HL-60 (cell line): ENCODE measurements at regions not wholly inside any gene's neighbourhood (a gene's known extent, or its start where the extent isn't known, plus 50 kb on each side); places are given as distances from the start of the nearest gene placed in this dataset.

Experiments used
- DNase-seq, 2 experiments: peaks; one replicate each; pipeline ENCODE4 v3.0.0-alpha.2; 2010 to 2020; ENCODE audit warnings: low read depth in 1 of 2, low spot score in 1 of 2
- H3K27ac ChIP-seq: fragments of 250-450 bp; sonication (Bioruptor Pico); replicated peaks from 2 replicates; pipeline ENCODE4 v1.5.1; 2020; ENCODE audit warnings: mild to moderate bottlenecking, moderate library complexity
- H3K27me3 ChIP-seq: fragments of 250-450 bp; sonication (Bioruptor Pico); 2 replicates; pipeline ENCODE4 v1.5.1; 2021; ENCODE audit warnings: mild to moderate bottlenecking, moderate library complexity; ENCODE audit not compliant: insufficient read depth, poor library complexity, severe bottlenecking
- H3K4me3 ChIP-seq: replicated peaks from 2 replicates; pipeline ENCODE4 v1.5.1; 2011; ENCODE audit warnings: mild to moderate bottlenecking, control low read depth, low read length; ENCODE audit not compliant: insufficient read depth
- GABPA ChIP-seq: IDR thresholded peaks from 2 replicates; pipeline ENCODE4 v1.6.1; 2012; ENCODE audit warnings: low read depth
- POLR2AphosphoS5 ChIP-seq: IDR thresholded peaks from 2 replicates; pipeline ENCODE4 v1.6.1; 2012; ENCODE audit warnings: low read depth
- REST ChIP-seq: IDR thresholded peaks from 2 replicates; pipeline ENCODE4 v1.6.1; 2012; ENCODE audit warnings: low read depth; ENCODE audit not compliant: insufficient replicate concordance
- SPI1 ChIP-seq: IDR thresholded peaks from 2 replicates; pipeline ENCODE4 v1.6.1; 2012; ENCODE audit warnings: low read depth, mild to moderate bottlenecking, borderline replicate concordance
- TF ChIP-seq, protein P1 (sequence below): IDR thresholded peaks from one replicate; pipeline ENCODE4 v1.5.1; 2011; ENCODE audit warnings: low read length, control low read depth, inconsistent platforms; ENCODE audit not compliant: insufficient read depth

DNA sequence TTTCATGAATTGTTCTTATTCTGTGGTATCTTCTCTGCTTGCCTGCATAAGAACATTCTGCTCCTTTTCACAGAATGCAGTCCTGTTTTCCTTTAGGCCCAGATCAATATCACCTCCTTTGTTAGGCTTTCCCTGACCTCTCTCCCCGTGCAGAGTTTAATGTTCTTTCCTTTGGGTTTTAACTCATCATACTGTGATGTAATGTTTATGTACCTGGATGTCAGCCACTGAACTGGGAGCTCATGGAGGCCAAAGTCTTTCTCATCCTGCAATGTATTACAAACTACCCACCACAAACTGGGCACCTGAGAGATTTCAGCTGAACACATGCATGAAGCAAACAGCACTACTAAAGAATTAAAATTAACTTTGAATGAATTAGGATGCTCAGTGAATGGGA lies 192.8 kb upstream of the RORA start:
- DNase-seq = no peak
- TF ChIP-seq, protein P1, sequence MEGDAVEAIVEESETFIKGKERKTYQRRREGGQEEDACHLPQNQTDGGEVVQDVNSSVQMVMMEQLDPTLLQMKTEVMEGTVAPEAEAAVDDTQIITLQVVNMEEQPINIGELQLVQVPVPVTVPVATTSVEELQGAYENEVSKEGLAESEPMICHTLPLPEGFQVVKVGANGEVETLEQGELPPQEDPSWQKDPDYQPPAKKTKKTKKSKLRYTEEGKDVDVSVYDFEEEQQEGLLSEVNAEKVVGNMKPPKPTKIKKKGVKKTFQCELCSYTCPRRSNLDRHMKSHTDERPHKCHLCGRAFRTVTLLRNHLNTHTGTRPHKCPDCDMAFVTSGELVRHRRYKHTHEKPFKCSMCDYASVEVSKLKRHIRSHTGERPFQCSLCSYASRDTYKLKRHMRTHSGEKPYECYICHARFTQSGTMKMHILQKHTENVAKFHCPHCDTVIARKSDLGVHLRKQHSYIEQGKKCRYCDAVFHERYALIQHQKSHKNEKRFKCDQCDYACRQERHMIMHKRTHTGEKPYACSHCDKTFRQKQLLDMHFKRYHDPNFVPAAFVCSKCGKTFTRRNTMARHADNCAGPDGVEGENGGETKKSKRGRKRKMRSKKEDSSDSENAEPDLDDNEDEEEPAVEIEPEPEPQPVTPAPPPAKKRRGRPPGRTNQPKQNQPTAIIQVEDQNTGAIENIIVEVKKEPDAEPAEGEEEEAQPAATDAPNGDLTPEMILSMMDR = no peak
- TF ChIP-seq GABPA (no peak), POLR2AphosphoS5 (no peak), REST (no peak), SPI1 (no peak)
- Histone ChIP-seq H3K27me3 (no peaks in the 10 kb centered on the region), H3K4me3 (no peak overlapping the region), H3K27ac (no peak overlapping the region)

DNA sequence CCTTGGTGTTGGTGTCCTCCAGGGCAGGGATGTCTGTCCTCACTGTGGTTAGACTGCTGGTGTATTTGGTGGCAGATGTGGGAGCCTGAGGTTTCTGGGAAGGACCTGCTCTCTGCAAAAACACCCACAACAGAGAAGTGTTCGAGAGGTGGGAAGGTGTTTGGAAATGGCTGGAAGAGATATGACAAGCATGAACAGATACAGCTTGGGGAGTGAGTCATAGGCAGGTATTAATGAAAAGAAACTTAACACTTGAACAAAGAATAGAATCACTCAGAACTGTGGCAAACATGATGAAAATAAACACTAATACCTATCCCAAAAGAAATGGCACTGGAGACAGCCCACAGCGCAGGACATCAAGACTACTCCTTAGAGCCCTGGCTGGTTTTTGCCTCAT lies 192.4 kb upstream of the RORA start:
- Histone ChIP-seq H3K27me3 (no peaks in the 10 kb centered on the region), H3K4me3 (no peak overlapping the region), H3K27ac (no peak overlapping the region)
- TF ChIP-seq POLR2AphosphoS5 (no peak), GABPA (no peak), REST (no peak), SPI1 (no peak)
- TF ChIP-seq, protein P1 = no peak
- DNase-seq = no peak

DNA sequence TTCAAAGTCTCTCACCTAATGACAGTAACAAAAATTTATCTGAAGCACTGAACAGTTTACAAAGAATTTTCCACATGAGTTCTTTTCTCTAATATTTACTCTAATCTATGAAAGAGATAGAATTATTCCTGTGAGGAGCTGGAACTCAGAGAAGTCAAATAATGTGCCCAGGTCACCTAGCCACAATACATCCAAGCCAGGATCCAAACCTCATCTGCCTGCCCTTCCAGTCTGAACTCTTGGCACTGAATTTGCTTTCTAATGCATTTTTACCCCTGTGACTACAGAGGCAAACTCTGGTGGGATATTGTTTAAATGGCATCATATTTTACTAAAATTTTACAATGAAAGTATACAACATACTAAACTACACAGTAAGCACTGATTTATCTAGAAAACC lies 191.4 kb upstream of the RORA start:
- Histone ChIP-seq H3K4me3 (no peak overlapping the region), H3K27ac (no peak overlapping the region), H3K27me3 (no peaks in the 10 kb centered on the region)
- no peak for TF ChIP-seq POLR2AphosphoS5
- no peak for TF ChIP-seq REST
- TF ChIP-seq GABPA = no peak
- DNase-seq = no peak

GRCh38 chr15:61415617-61416120 lies 186.6 kb upstream of the RORA start:
- TF ChIP-seq, protein P1 = no peak
- no peak for TF ChIP-seq REST
- no peak for TF ChIP-seq POLR2AphosphoS5
- TF ChIP-seq GABPA = no peak
- no peak for TF ChIP-seq SPI1
- no peak for DNase-seq
- no peak overlapping the region for H3K4me3 ChIP-seq
- no peaks in the 10 kb centered on the region for H3K27me3 ChIP-seq
- no peak overlapping the region for H3K27ac ChIP-seq
